ENCODE measurements at regions not wholly inside any gene's neighbourhood (a gene's known extent, or its start where the extent isn't known, plus 50 kb on each side); places are given as distances from the start of the nearest gene placed in this dataset.
A peak's percentile ranks its signal among the peaks of the same experiment; 100 is the strongest.

DNA sequence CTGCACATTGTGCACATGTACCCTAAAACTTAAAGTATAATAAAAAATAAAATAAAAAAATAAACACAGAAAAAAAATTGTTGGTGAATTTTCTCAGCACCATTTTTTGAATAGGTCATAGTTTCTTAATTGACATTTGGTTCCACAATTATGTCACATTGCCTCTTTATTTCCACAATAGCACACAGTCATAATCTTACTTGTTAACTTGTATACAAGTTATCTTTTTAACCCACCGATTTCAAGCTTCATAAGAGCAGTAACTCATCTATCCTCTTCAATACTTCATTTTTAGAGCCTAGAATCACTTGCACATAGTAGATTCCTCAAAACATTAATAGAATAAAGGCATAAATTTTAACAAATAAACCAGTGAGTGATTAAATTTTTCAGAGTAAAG, 1425.1 kb upstream of the LRRTM3 start:
- no peaks in the 10 kb centered on the region for H3K4me1 Mint-ChIP-seq
- intact Hi-C loops (cut with micrococcal nuclease), result no loop called here
- no peaks in the 10 kb centered on the region for H3K27me3 Mint-ChIP-seq (ENCODE audit: low read depth in 2 of 2)
- DNase-seq (no peak), ATAC-seq (no peak)
- Histone ChIP-seq H3K27me3 (ENCODE audit: control insufficient read depth, insufficient read depth, low read length) (no peaks in the 10 kb centered on the region), H3K27ac (ENCODE audit: low read length) (no peak overlapping the region), H3K36me3 (ENCODE audit: control insufficient read depth, insufficient read depth, low read length) (no peaks in the 10 kb centered on the region), H3K4me3 (ENCODE audit: low read length) (no peak overlapping the region), H3K9me3 (ENCODE audit: control insufficient read depth, insufficient read depth, low read length) (peaks cover 8% of the 10 kb centered on the region), H3K4me1 (ENCODE audit: control insufficient read depth, insufficient read depth, low read length) (no peaks in the 10 kb centered on the region)
- WGBS (ENCODE audit: insufficient coverage), result 75% methylated on average over 1 of the region's 1 CpG
- H3K27ac Mint-ChIP-seq, result no peak overlapping the region
- no peaks in the 10 kb centered on the region for H3K36me3 Mint-ChIP-seq
- H3K4me3 Mint-ChIP-seq, result no peak overlapping the region
- TF ChIP-seq, protein P1, sequence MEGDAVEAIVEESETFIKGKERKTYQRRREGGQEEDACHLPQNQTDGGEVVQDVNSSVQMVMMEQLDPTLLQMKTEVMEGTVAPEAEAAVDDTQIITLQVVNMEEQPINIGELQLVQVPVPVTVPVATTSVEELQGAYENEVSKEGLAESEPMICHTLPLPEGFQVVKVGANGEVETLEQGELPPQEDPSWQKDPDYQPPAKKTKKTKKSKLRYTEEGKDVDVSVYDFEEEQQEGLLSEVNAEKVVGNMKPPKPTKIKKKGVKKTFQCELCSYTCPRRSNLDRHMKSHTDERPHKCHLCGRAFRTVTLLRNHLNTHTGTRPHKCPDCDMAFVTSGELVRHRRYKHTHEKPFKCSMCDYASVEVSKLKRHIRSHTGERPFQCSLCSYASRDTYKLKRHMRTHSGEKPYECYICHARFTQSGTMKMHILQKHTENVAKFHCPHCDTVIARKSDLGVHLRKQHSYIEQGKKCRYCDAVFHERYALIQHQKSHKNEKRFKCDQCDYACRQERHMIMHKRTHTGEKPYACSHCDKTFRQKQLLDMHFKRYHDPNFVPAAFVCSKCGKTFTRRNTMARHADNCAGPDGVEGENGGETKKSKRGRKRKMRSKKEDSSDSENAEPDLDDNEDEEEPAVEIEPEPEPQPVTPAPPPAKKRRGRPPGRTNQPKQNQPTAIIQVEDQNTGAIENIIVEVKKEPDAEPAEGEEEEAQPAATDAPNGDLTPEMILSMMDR (IDR thresholded peaks at IDR 0.05), result no peak
- peaks cover 9 to 10% of the 10 kb centered on the region in 2 donors for H3K9me3 Mint-ChIP-seq

DNA sequence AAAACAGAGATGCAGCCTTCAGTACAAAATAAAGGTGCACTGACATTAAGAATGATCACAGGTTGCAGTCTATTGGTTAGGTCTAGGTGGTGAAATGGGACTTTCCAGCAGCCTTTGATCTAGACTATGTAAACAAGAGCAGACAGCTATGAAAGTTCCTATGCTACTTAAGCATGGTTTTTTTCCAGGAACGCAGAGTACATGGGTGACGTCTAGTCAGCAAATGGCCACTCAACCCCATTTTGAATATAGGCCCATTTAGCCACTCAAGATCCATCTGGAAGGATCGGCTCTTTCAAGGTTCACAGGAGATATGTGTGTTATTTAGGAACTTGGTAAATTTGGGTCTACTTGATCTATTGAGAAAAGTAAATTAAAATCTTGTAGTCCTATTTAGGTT, 1424.6 kb upstream of the LRRTM3 start:
- Histone ChIP-seq H3K4me1 (ENCODE audit: control insufficient read depth, insufficient read depth, low read length) (no peaks in the 10 kb centered on the region), H3K9me3 (ENCODE audit: control insufficient read depth, insufficient read depth, low read length) (peaks cover 9% of the 10 kb centered on the region), H3K36me3 (ENCODE audit: control insufficient read depth, insufficient read depth, low read length) (no peaks in the 10 kb centered on the region), H3K27ac (ENCODE audit: low read length) (no peak overlapping the region), H3K27me3 (ENCODE audit: control insufficient read depth, insufficient read depth, low read length) (no peaks in the 10 kb centered on the region), H3K4me3 (ENCODE audit: low read length) (no peak overlapping the region)
- H3K4me3 Mint-ChIP-seq, result no peak overlapping the region
- no peaks in the 10 kb centered on the region for H3K4me1 Mint-ChIP-seq
- H3K27ac Mint-ChIP-seq, result no peak overlapping the region
- TF ChIP-seq, protein P1 (IDR thresholded peaks at IDR 0.05), result no peak
- H3K27me3 Mint-ChIP-seq (ENCODE audit: low read depth in 2 of 2), result no peaks in the 10 kb centered on the region
- intact Hi-C loops (cut with micrococcal nuclease), result no loop called here
- WGBS (ENCODE audit: insufficient coverage), result 69% methylated on average over 2 of the region's 3 CpGs
- ATAC-seq, result no peak
- H3K36me3 Mint-ChIP-seq, result no peaks in the 10 kb centered on the region
- DNase-seq, result peak in 1 of 2 donors; percentile 21
- peaks cover 8% of the 10 kb centered on the region in 2 donors for H3K9me3 Mint-ChIP-seq

DNA sequence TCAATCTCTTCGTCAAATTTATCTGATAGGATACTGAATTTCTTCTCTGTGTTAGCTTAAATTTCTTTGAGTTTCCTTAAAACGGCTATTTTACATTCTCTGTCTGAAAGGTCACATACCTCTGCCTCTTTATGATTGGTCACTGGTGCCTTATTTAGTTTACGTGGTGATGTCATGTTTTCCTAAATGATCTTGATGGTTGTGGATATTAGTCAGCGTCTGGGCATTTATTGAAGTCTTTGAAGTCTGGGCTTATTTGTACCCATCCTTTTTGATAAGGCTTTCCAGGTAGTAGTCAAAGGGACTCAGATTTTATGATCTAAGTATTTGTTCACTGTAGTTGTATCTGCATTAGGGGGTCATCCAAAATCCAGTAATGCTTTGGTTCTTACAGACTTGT, 1407.5 kb upstream of the LRRTM3 start:
- no peak overlapping the region for H3K4me3 ChIP-seq (ENCODE audit: low read length)
- TF ChIP-seq, protein P1 (IDR thresholded peaks at IDR 0.05), result no peak
- no peaks in the 10 kb centered on the region for H3K4me1 Mint-ChIP-seq
- H3K27ac ChIP-seq (ENCODE audit: low read length), result no peak overlapping the region
- H3K36me3 Mint-ChIP-seq, result no peaks in the 10 kb centered on the region
- ATAC-seq (no peak), DNase-seq (no peak)
- H3K27me3 Mint-ChIP-seq (ENCODE audit: low read depth in 2 of 2), result no peaks in the 10 kb centered on the region
- no peaks in the 10 kb centered on the region for H3K27me3 ChIP-seq (ENCODE audit: control insufficient read depth, insufficient read depth, low read length)
- no peak overlapping the region for H3K4me3 Mint-ChIP-seq
- peaks cover 12 to 29% of the 10 kb centered on the region in 2 donors for H3K9me3 Mint-ChIP-seq
- intact Hi-C loops (cut with micrococcal nuclease), result no loop called here
- no peak overlapping the region for H3K27ac Mint-ChIP-seq
- H3K36me3 ChIP-seq (ENCODE audit: control insufficient read depth, insufficient read depth, low read length), result no peaks in the 10 kb centered on the region
- H3K9me3 ChIP-seq (ENCODE audit: control insufficient read depth, insufficient read depth, low read length), result peaks cover 15% of the 10 kb centered on the region
- H3K4me1 ChIP-seq (ENCODE audit: control insufficient read depth, insufficient read depth, low read length), result no peaks in the 10 kb centered on the region
- WGBS (ENCODE audit: insufficient coverage), result 86% methylated on average over 4 of the region's 4 CpGs

DNA sequence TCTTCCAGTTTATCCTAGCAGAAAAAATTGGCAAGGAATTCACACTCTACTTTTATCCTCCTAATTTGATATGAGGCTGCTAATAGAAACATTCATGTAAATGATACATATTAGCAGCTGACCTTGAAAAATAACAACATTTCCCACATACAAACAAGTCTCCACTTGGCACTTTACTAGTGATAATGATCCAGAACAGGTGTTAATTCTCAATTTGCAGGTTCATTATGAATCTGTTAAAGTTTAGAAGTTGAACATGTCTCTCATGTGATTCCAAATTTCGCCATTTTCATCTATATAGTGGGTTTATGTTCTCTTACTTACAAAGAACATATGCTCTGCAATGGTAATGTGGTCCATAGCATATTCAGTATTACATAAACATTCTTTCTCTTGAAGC, 1396.8 kb upstream of the LRRTM3 start:
- no peak overlapping the region for H3K27ac Mint-ChIP-seq
- H3K4me1 Mint-ChIP-seq, result no peaks in the 10 kb centered on the region
- DNase-seq (no peak), ATAC-seq (no peak)
- Histone ChIP-seq H3K9me3 (ENCODE audit: control insufficient read depth, insufficient read depth, low read length) (no peaks in the 10 kb centered on the region), H3K4me1 (ENCODE audit: control insufficient read depth, insufficient read depth, low read length) (no peaks in the 10 kb centered on the region), H3K4me3 (ENCODE audit: low read length) (no peak overlapping the region), H3K27me3 (ENCODE audit: control insufficient read depth, insufficient read depth, low read length) (no peaks in the 10 kb centered on the region), H3K36me3 (ENCODE audit: control insufficient read depth, insufficient read depth, low read length) (no peaks in the 10 kb centered on the region), H3K27ac (ENCODE audit: low read length) (no peak overlapping the region)
- H3K4me3 Mint-ChIP-seq, result no peak overlapping the region
- TF ChIP-seq, protein P1 (IDR thresholded peaks at IDR 0.05), result no peak
- H3K9me3 Mint-ChIP-seq, result peaks cover 17% of the 10 kb centered on the region in 2 donors
- WGBS (ENCODE audit: insufficient coverage), result no CpG with 5 or more reads among the region's 1 CpG
- H3K27me3 Mint-ChIP-seq (ENCODE audit: low read depth in 2 of 2), result no peaks in the 10 kb centered on the region
- H3K36me3 Mint-ChIP-seq, result peaks cover 20% of the 10 kb centered on the region
- intact Hi-C loops (cut with micrococcal nuclease), result no loop called here

Measured in natural killer cell (primary cell).